ENCODE measurements at regions not wholly inside any gene's neighbourhood (a gene's known extent, or its start where the extent isn't known, plus 50 kb on each side); places are given as distances from the start of the nearest gene placed in this dataset.

DNA sequence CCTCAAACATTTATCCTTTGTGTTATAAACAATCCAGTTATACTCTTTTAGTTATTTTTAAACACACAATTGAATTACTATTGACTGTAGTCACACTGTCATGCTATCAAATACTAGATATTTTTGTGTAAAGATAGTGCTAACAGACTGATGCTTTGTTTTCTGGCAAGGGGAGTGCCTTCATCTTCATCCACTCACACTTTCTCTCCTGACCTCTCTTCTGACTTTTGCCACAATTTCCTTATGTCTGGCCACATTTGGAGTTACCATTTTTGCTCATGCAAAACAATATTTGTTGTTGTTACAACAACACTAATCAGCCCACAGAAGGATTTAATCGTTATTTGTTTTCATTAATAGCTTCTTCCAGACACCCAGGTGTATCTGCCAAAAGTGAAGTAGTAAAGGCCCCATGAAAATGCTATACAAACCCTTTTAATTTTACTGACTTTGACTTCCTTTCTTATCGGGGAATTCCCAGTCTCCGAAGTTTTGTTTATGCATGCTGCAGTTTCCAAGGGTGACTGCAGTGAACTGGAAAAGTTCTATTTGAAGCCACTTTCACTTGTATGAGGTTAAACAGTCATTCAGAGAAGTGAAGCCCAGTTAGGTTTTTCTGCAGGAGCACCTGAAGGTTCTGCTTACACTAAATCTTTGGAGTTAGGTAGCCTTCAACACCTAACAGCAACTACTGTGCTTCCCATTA lies 66.1 kb upstream of the FRY start:
- H3K27ac Mint-ChIP-seq (ENCODE audit: unreplicated experiment) = no peak overlapping the region

GRCh38 chr13:31967155-31967554 lies 64.4 kb upstream of the FRY start:
- ChIA-PET POLR2A (interaction anchor here (0.6 kb wide), 1 partner anchor 349 kb away, joined by 3 read pairs; no protein-coding TSS in a partner anchor), CTCF (interaction anchor here (0.7 to 1.7 kb wide), 3 partner anchors 19 to 65 kb away, joined by 5 to 9 read pairs (median 5); partner anchors contain the start of gene FRY)
- Mint-ChIP-seq H3K36me3 (ENCODE audit: insufficient read depth, unreplicated experiment) (no peaks in the 10 kb centered on the region), H3K9me3 (ENCODE audit: unreplicated experiment) (no peaks in the 10 kb centered on the region), H3K4me1 (ENCODE audit: low read depth, unreplicated experiment) (peaks cover 14% of the 10 kb centered on the region), H3K27ac (ENCODE audit: unreplicated experiment) (no peak overlapping the region), H3K27me3 (ENCODE audit: insufficient read depth, unreplicated experiment) (no peaks in the 10 kb centered on the region), H3K4me3 (ENCODE audit: unreplicated experiment) (no peak overlapping the region)
- Histone ChIP-seq H3K9me3 (no peaks in the 10 kb centered on the region), H3K4me3 (ENCODE audit: low read depth, low read length) (no peak overlapping the region), H3K27me3 (replicated peaks; ENCODE audit: control insufficient read depth, insufficient read depth, low read length) (no peaks in the 10 kb centered on the region), H3K36me3 (ENCODE audit: control insufficient read depth, insufficient read depth, low read length) (no peaks in the 10 kb centered on the region), H3K4me1 (peaks cover 11% of the 10 kb centered on the region)
- intact Hi-C loops (cut with micrococcal nuclease; ENCODE audit: unreplicated experiment) = no loop called here
- TF ChIP-seq CTCF (IDR thresholded peaks at IDR 0.05; ENCODE audit: insufficient read depth in 1 of 2, low read depth in 1 of 2, low read length in 1 of 2, severe bottlenecking in 1 of 2, unreplicated experiment in 1 of 2) = peak in 1 of 2 experiments; percentile 30
- no TSS peak for BruUV-seq (replicated peaks)
- no peak for DNase-seq

More for the DNA sequence above, 66.1 kb upstream of the FRY start:
- no TSS peak for BruUV-seq (replicated peaks)
- Mint-ChIP-seq H3K4me1 (ENCODE audit: low read depth, unreplicated experiment) (peaks cover 14% of the 10 kb centered on the region), H3K36me3 (ENCODE audit: insufficient read depth, unreplicated experiment) (no peaks in the 10 kb centered on the region), H3K9me3 (ENCODE audit: unreplicated experiment) (no peaks in the 10 kb centered on the region), H3K4me3 (ENCODE audit: unreplicated experiment) (no peak overlapping the region), H3K27me3 (ENCODE audit: insufficient read depth, unreplicated experiment) (no peaks in the 10 kb centered on the region)
- DNase-seq = no peak
- Histone ChIP-seq H3K36me3 (ENCODE audit: control insufficient read depth, insufficient read depth, low read length) (no peaks in the 10 kb centered on the region), H3K27me3 (replicated peaks; ENCODE audit: control insufficient read depth, insufficient read depth, low read length) (no peaks in the 10 kb centered on the region), H3K9me3 (no peaks in the 10 kb centered on the region), H3K4me1 (peaks cover 11% of the 10 kb centered on the region), H3K4me3 (ENCODE audit: low read depth, low read length) (no peak overlapping the region)
- ChIA-PET POLR2A (no interaction called here), CTCF (no interaction called here)
- TF ChIP-seq CTCF (IDR thresholded peaks at IDR 0.05; ENCODE audit: insufficient read depth in 1 of 2, low read depth in 1 of 2, low read length in 1 of 2, severe bottlenecking in 1 of 2, unreplicated experiment in 1 of 2) = no peak
- intact Hi-C loops (cut with micrococcal nuclease; ENCODE audit: unreplicated experiment) = no loop called here

- no peaks in the 10 kb centered on the region for H3K36me3 ChIP-seq (ENCODE audit: control insufficient read depth, insufficient read depth, low read length)
- Mint-ChIP-seq H3K27ac (ENCODE audit: unreplicated experiment) (no peak overlapping the region), H3K4me3 (ENCODE audit: unreplicated experiment) (no peak overlapping the region), H3K9me3 (ENCODE audit: unreplicated experiment) (no peaks in the 10 kb centered on the region), H3K36me3 (ENCODE audit: insufficient read depth, unreplicated experiment) (no peaks in the 10 kb centered on the region), H3K4me1 (ENCODE audit: low read depth, unreplicated experiment) (peaks cover 7% of the 10 kb centered on the region), H3K27me3 (ENCODE audit: insufficient read depth, unreplicated experiment) (no peaks in the 10 kb centered on the region)
- no peaks in the 10 kb centered on the region for H3K27me3 ChIP-seq (replicated peaks; ENCODE audit: control insufficient read depth, insufficient read depth, low read length)
- BruUV-seq (replicated peaks) = no TSS peak
- H3K4me3 ChIP-seq (ENCODE audit: low read depth, low read length) = no peak overlapping the region
- H3K9me3 ChIP-seq = no peaks in the 10 kb centered on the region
- intact Hi-C loops (cut with micrococcal nuclease; ENCODE audit: unreplicated experiment) = no loop called here
- no peak for DNase-seq
- no peak for TF ChIP-seq CTCF (IDR thresholded peaks at IDR 0.05; ENCODE audit: insufficient read depth in 1 of 2, low read depth in 1 of 2, low read length in 1 of 2, severe bottlenecking in 1 of 2, unreplicated experiment in 1 of 2)
- ChIA-PET POLR2A (no interaction called here), CTCF (no interaction called here)
- peaks cover 11% of the 10 kb centered on the region for H3K4me1 ChIP-seq
Measured at GRCh38 chr13:31968473-31968872, 63.1 kb upstream of the FRY start.

Measured in Caco-2 (cell line).